IPS-15b (cell line): ENCODE measurements at regions not wholly inside any gene's neighbourhood (a gene's known extent, or its start where the extent isn't known, plus 50 kb on each side); places are given as distances from the start of the nearest gene placed in this dataset.

Experiments
- H3K27me3 ChIP-seq: one replicate; pipeline ENCODE4 v1.6.1; 2013; ENCODE audit warnings: low read length; ENCODE audit not compliant: control insufficient read depth, insufficient read depth
- H3K36me3 ChIP-seq: one replicate; pipeline ENCODE4 v1.6.1; 2013; ENCODE audit warnings: low read length; ENCODE audit not compliant: control insufficient read depth, insufficient read depth
- H3K4me1 ChIP-seq: one replicate; pipeline ENCODE4 v1.6.1; 2013; ENCODE audit warnings: mild to moderate bottlenecking, low read length; ENCODE audit not compliant: control insufficient read depth, insufficient read depth
- H3K4me3 ChIP-seq: one replicate; pipeline ENCODE4 v1.5.1; 2013; ENCODE audit warnings: low read depth, low read length
- H3K9ac ChIP-seq: one replicate; pipeline ENCODE4 v1.6.1; 2013; ENCODE audit warnings: low read depth, mild to moderate bottlenecking, low read length
- H3K9me3 ChIP-seq: one replicate; pipeline ENCODE4 v1.6.1; 2013; ENCODE audit warnings: mild to moderate bottlenecking, low read length; ENCODE audit not compliant: control insufficient read depth, insufficient read depth

DNA sequence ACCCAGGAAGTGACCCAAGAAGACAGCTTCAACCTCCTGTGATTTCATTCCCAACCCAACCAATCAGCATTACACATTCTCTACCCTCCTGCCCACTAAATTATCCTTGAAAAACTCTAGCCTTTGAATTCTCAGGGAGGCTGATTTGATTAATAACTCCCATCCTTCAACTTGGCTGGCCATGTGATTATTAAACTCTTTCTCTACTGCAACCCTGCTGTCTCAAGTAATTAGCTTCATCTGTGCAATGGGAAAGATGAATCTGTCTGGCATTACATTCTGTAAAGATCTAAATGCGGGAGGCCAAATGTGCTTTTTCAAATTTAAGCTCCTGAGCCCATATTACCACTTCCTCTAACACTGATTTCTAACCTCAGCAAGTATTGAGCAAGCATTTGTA lies 95.9 kb upstream of the STT3B start:
- no peaks in the 10 kb centered on the region for H3K9me3 ChIP-seq
- no peaks in the 10 kb centered on the region for H3K36me3 ChIP-seq
- H3K4me1 ChIP-seq = no peaks in the 10 kb centered on the region
- no peaks in the 10 kb centered on the region for H3K27me3 ChIP-seq
- H3K9ac ChIP-seq = no peak overlapping the region
- no peak overlapping the region for H3K4me3 ChIP-seq

DNA sequence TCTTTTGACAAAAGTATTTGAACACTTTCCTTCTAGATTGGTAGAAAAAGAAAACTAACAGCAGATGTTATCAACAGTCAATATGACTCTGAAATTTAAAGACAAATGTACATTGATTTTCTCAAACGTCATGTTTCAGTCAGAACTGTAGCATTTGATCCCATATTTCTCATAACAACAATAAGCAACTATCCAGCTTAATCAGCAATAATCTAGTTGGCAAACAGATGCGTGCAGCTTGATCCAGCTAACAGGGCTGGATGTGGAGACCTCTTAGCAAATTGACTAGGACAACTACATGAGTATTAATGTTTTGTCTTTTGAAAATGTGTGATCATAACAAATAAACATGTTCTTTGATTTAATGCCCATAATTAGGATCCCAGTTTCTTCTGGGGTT lies 94.0 kb upstream of the STT3B start:
- no peaks in the 10 kb centered on the region for H3K36me3 ChIP-seq
- no peaks in the 10 kb centered on the region for H3K4me1 ChIP-seq
- H3K9me3 ChIP-seq = no peaks in the 10 kb centered on the region
- H3K9ac ChIP-seq = no peak overlapping the region
- H3K4me3 ChIP-seq = no peak overlapping the region
- no peaks in the 10 kb centered on the region for H3K27me3 ChIP-seq

DNA sequence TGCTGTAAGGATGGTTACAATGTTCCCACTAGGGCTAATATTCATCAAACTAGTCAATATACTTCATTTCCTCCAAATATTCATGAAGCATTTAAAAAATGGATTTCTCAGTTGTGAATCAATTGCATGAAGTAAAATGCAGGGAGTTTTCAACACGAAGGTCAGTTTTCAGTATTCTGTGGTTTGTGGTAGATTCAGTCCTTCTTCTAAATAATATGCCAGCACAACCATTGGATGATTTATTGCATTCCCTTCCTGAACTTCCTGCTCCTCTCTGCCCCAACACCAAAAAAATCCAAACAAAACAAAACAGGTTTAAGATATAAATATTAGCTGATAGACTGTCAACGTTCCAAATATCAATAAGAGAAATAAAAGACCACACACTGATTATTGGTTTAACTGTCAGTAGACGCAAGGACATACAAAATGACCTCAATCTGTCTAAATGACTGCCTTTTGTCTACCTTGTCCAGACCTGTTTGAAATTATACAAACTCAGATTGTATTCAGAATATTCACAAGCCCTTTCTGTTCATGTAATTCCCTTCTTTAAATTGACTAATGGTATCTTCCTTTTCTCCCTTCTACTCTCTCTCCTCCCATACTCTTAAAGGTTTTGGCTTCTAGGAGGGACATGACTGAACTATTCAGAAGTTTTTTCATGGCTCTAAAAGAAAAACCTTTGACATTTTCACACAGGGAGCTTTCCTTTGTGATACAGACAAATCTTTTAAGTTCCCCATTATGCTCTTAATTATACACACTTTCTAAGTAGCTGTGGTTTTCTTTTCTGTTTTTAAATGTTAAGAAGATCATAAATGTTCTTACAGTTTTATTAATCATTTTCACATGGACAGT lies 92.6 kb upstream of the STT3B start:
- Histone ChIP-seq H3K36me3 (no peaks in the 10 kb centered on the region), H3K27me3 (no peaks in the 10 kb centered on the region), H3K4me1 (no peaks in the 10 kb centered on the region), H3K4me3 (no peak overlapping the region), H3K9ac (no peak overlapping the region), H3K9me3 (no peaks in the 10 kb centered on the region)

DNA sequence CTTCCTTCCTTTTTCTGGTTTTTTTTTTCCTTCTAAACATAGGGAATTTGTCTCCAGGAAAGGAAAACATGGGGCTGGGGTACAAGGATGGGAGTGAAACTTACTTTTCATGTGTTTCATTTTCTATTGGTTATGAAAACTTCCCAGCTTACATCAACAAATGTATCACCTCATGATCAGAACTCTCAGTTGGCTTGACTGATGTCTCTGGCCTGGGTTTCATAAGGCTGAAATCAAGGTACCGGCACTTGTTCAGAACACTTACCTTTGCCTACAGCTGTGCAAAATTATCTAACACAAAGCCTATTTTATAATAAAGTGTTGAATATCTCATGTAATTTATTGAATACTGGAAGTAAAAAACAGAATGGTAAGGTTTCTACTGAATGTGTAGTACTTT lies 91.8 kb upstream of the STT3B start:
- no peaks in the 10 kb centered on the region for H3K27me3 ChIP-seq
- no peak overlapping the region for H3K9ac ChIP-seq
- no peaks in the 10 kb centered on the region for H3K4me1 ChIP-seq

DNA sequence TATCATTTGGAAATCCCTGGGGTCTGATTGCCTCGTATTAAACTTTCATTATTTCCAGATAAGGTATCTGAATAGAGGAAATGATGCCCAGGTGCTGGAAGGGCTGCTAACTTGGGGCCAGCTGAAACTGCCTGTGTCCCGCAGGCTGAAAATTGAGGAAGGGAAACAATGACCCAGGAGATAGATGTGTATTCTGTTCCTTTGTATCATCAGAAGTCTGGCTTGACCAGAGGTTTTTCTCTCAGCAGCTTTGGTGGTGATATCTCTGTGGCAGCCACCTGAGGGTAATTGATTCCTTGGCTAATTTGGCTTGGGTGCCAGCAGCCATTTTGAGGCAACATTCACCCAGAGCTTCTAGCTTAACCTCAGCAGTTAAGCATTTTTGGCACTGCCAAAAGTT lies 90.0 kb upstream of the STT3B start:
- no peaks in the 10 kb centered on the region for H3K27me3 ChIP-seq
- H3K4me1 ChIP-seq = no peaks in the 10 kb centered on the region
- no peak overlapping the region for H3K9ac ChIP-seq
- H3K36me3 ChIP-seq = no peaks in the 10 kb centered on the region
- no peaks in the 10 kb centered on the region for H3K9me3 ChIP-seq
- H3K4me3 ChIP-seq = no peak overlapping the region

More for the DNA sequence above, 91.8 kb upstream of the STT3B start:
- no peaks in the 10 kb centered on the region for H3K36me3 ChIP-seq
- H3K4me3 ChIP-seq = no peak overlapping the region
- H3K9me3 ChIP-seq = no peaks in the 10 kb centered on the region

DNA sequence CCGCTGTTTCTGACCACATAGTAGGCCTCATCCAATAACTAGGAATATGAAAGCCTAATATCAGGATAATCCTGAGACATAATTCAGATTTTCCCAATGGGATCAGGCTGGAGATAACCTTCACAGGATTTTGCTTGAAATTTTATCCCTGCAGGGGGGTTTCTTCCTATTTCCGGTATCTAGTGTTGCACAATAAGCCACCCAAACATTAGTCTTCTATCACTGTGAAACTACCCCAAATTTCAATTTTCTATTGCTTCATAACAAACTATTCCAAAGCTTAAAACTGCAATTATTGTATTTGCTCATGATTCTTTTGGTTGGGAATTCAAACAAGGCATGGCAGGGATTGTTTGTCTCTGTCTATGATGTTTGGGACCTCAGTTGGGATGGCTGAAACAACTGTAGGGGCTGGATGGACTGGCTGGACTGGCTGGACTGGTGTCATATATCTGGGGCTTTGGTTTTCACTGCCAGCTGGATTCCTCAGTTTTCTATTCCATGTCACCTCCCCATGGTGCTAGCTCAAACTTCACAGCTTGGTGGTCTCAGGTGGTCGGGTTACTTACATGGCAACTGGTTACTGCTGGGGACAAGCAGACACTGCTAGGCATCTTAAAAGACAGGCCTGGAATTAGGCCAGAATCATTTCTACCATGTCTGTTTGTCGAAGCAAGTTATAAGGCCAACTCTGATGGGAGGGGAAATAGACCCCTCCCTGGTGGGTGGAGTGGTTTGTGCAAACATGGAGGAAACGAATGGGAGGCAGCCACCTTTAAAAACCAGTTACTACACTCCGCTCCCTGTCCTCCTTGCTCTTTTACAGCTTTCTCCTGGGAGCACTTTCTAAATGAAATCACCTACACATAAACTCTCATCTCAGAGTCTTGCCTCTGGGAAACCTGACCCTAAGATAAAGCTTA lies 88.2 kb upstream of the STT3B start:
- H3K36me3 ChIP-seq = no peaks in the 10 kb centered on the region
- no peak overlapping the region for H3K9ac ChIP-seq
- no peaks in the 10 kb centered on the region for H3K27me3 ChIP-seq
- H3K4me3 ChIP-seq = no peak overlapping the region
- no peaks in the 10 kb centered on the region for H3K4me1 ChIP-seq
- no peaks in the 10 kb centered on the region for H3K9me3 ChIP-seq

DNA sequence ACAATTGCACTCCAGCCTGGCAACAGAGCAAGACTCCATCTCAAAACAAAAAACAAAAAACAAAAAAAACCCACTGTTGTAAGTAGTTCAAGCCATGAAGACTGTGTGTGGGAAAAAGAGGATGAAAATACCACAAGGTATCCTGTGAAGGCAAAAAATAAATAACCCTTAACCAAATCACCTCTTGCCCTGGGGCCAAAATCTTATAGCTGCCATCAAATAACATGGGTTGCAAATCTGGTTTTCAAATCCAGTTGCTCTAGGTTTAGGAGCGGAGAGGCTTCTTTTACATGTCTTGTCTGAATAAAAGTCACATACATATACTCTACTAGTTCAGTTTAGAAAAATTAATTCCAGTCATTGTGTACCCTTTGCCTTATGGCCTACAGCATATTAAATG lies 87.0 kb upstream of the STT3B start:
- Histone ChIP-seq H3K4me1 (no peaks in the 10 kb centered on the region), H3K4me3 (no peak overlapping the region), H3K9me3 (no peaks in the 10 kb centered on the region), H3K36me3 (no peaks in the 10 kb centered on the region), H3K27me3 (no peaks in the 10 kb centered on the region), H3K9ac (no peak overlapping the region)

DNA sequence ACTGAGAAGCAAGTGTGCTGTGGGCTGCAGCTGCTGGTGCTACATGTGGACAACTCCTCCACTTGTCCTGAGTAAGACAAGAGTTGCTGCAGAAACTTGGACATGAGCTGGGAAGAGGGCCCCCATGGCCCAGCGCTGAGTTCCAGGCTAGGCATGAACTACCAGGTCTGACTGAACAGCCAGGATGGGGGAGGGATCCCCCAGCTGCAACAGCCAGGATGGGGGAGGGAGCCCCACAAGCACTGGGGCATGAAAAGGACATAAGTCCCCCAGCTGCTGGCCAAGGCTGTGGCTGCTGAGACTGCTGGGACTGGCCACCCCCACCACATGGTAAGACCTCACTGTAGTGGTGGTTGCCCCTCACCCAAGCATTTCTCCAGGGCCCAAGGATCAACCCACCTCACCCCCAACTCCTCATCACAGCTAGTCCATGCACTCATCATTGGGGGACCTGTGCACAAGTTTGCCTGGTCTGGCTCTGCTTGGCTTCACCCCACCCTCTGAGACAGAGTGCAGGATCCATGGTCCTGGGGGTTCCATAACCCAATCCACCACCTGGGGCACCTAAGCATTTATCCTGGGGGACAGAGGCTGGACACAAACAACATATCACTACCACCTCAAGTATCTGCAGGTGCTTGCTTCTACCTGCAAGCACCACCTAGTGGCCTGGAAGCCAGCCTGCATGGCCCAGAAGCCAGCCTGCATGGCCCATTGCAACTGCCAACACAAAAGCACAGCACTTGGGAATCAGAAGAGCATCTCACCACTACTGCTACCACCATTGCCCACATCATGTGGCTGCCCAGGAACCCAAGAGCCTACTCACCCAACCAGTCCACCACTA lies 84.5 kb upstream of the STT3B start:
- Histone ChIP-seq H3K9me3 (no peaks in the 10 kb centered on the region), H3K4me1 (no peaks in the 10 kb centered on the region), H3K36me3 (no peaks in the 10 kb centered on the region), H3K9ac (no peak overlapping the region), H3K4me3 (no peak overlapping the region), H3K27me3 (no peaks in the 10 kb centered on the region)

DNA sequence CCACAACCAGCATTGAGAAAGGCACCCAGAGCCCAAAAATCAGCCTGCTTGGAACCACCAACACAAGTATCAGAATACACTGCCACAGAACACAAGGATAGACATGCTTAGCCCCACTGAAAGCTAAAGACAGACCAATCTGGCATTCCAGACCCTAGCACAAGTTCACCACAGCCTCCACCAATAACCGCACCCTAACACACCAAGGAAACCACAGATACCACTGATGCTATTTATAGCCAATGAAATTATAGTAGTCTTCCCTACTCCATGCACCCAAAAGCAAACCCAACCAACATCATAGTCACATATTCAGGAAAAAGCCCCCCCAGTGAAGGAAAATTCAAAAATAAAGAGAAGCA lies 83.9 kb upstream of the STT3B start:
- H3K4me1 ChIP-seq = no peaks in the 10 kb centered on the region
- no peaks in the 10 kb centered on the region for H3K36me3 ChIP-seq
- no peak overlapping the region for H3K9ac ChIP-seq
- H3K27me3 ChIP-seq = no peaks in the 10 kb centered on the region
- H3K9me3 ChIP-seq = no peaks in the 10 kb centered on the region
- no peak overlapping the region for H3K4me3 ChIP-seq

DNA sequence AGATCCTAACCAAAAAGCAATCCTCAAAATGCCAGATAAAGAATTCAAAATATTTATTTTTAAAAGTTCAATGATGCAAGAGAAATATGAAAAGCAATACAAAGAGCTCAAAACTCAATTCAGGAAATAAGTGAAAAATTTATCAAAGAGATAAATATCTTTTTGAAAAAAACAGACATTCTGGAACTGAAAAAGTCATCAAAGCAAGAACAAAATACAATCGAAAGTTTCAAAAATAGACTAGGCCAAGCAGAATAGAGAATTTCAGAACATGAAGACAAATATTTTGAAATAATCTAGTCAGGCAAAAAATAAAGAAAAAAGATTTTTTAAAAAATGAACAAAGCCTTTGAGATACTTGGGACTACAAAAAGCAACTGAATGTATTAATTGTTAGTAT lies 83.4 kb upstream of the STT3B start:
- Histone ChIP-seq H3K4me3 (no peak overlapping the region), H3K9ac (no peak overlapping the region), H3K9me3 (no peaks in the 10 kb centered on the region), H3K36me3 (no peaks in the 10 kb centered on the region), H3K4me1 (no peaks in the 10 kb centered on the region), H3K27me3 (no peaks in the 10 kb centered on the region)

DNA sequence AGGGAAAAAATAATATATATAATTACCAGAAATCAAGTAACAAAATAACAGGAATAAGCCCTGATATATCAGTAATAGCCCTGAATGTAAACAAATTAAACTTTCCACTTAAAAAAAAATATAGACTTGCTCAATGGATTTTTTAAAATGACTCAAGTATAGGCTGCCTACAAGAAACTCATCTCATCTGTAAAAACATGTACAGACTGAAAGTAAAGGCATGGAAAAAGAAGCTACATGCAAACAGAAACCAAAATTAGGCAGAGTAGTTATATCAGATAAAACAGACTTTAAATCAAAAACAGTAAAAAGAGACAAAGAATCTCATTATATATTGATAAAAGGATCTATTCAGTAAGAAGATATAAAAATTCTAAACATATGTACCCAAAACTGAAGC lies 82.4 kb upstream of the STT3B start:
- Histone ChIP-seq H3K4me1 (no peaks in the 10 kb centered on the region), H3K36me3 (no peaks in the 10 kb centered on the region), H3K4me3 (no peak overlapping the region), H3K27me3 (no peaks in the 10 kb centered on the region), H3K9ac (no peak overlapping the region), H3K9me3 (no peaks in the 10 kb centered on the region)
